GM19043 (cell line): ENCODE measurements at regions not wholly inside any gene's neighbourhood (a gene's known extent, or its start where the extent isn't known, plus 50 kb on each side); places are given as distances from the start of the nearest gene placed in this dataset.
"Not testable (repeated sequence)": the region's sequence is repeated elsewhere in the genome, so short reads cannot be mapped to it uniquely, and the experiment has no call there.

Source experiments
- ATAC-seq: cut with Tn5 transposase; IDR thresholded peaks from one replicate; pipeline ENCODE4 v1.9.1; 2021; ENCODE audit warnings: low read depth; ENCODE audit not compliant: unreplicated experiment

DNA sequence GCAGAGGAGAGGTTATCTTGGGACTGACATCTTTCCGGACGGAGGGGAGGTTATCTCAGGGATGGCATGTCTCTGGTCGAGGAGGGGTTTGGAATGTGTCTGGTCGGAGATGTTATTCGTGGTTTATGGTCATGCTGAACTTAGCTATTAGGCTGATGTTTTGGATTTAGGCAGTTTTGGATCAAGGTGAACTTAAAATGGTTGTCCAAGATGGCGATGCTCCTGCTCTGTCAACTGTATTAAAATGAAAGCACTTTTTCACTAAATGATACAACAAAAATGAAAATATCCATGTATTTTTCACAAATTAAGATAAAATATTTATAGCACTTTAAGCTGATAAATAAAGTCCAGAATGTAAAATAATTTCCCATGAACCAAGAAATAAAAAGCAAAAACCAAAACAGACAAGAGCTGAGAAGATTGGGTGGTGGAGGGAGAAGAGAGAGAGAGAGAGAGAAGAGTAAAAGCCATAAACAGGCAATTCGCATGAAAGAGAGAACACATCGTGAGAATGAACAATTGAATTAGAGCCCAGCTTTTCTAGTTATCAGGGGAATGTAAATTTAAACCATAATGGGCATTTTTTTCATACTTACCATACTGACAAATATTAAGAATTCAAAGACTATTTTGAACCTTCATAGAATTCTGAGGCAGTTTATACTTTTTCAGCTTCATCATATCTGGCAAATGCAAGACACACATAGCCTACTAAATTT, 2236.0 kb upstream of the AGA start:
- no peak for ATAC-seq

DNA sequence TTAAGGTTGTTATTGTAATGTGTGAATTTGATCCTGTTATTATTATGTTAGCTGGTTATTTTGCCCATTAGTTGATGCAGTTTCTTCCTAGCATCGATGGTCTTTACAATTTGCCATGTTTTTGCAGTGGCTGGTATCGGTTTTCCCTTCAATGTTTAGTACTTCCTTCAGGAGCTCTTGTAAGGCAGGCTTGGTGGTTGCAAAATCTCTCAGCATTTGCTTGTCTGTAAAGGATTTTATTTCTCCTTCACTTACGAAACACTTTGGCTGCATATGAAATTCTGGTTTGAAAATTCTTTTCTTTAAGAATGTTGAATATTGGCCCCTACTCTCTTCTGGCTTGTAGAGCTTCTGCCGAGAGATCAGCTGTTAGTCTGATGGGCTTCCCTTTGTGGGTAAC, 2241.4 kb upstream of the AGA start:
- not testable (repeated sequence) for ATAC-seq

DNA sequence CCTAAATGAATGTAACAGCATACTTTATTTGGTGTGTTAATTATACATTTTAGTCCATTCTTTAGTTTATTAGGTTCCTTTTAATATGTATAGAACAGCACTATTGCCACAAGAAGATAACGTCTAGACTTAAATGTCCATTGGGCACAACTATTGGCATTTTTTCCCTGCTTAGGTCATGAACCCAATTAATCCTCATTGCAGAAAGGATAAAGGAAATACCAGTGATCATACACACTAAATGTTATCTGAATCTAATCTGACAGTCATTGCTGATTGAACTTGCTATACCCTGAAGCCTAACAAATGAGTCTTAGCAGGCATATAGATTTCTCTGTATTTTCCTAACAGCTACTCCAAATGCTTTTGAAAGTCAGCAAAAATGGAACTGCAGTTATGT, 2250.0 kb upstream of the AGA start:
- no peak for ATAC-seq

DNA sequence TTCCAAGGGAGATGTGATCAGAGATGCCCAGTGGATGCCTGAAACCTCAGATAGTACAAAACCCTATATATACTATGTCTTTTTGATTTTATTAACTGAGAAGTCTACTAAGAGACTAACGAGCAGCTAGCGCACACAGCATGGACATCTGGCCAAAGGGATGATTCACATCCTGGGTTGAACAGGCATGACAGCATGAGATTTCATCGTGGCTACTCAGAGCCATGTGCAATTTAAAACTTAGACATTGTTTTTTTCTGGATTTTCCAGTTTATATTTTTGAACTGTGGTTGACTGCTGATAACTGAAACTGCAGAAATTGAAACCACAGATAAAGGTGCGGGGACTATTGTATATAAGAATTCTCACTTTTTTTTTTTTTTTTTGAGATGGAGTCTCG, 2252.9 kb upstream of the AGA start:
- ATAC-seq = no peak

DNA sequence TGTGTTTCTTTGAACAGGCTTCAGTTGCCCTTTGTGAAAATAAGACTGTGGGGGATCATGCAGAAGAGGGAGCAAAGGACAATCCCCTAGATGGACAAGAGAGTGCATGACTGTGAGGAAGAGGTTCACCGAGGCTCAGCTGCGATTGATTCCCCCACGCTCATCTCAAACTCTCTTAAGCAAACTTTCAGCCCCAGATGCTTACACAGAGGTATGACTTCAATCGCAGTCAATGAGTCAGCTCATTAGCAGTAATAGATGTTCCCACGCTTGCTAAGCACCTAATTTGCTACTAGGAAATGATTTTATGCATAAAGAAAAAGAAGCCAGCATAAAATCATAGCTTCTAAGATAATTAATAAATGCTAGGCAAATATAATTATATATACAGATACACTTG, 2256.1 kb upstream of the AGA start:
- no peak for ATAC-seq

DNA sequence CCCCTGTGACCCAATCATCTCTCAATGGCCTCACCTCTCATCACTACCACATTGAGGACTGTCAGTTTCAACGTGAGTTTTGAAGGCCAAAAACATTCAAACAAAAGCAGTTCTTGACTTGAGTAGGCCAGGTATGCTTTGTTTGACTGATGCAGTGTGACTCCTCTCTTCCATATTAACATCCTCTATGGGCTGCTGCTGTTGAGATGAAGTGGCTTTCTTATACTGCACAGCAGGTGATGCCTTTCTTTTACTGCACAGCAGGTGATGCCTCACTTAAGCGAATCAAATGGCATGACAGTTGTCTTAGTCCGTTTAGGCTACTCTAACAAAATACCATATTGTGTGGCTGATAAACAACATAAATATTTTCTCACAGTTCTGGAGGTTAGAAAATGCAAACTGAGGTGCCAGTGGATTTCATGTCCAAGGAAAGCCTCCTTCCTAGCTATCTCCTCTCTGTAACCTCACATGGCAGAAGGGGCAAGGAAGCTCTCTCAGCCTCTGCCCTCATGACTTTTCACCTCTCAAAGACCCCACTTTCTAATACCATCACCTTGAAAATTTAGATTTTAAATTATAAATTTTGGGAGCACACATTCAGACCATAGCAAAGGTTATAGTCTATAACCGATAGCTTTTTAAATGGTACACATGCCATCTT, 2267.9 kb upstream of the AGA start:
- ATAC-seq = no peak

DNA sequence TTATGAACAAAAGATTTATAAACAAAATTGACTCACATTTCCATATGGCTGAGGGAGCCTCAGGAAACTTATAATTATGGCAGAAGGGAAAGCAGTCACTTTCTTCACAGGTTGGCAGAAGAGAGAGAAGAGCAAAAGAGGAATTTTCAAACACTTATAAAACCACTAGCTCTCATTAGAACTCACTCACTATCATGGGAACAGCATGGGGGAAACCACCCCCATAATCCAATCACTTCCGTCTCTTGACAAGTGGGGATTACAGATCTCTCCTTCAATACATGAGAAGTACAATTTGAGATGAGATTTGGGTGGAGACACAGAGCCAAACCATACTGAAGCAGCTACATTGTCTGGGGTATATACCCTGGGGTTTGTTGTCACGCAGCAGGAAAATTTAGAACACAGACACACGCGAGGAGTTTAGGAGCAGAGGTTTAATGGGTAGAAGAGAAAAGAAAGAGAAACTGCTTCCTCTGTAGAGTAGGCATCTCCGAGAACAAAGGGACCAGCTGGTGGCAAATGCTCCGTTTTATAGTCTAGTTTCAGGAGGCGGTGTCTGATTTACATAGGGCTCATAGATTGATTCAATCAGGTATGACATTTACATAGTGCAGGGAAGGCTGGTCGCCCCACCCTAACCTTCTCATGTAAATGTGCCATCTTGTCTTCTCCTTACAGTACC, 2277.7 kb upstream of the AGA start:
- no peak for ATAC-seq

DNA sequence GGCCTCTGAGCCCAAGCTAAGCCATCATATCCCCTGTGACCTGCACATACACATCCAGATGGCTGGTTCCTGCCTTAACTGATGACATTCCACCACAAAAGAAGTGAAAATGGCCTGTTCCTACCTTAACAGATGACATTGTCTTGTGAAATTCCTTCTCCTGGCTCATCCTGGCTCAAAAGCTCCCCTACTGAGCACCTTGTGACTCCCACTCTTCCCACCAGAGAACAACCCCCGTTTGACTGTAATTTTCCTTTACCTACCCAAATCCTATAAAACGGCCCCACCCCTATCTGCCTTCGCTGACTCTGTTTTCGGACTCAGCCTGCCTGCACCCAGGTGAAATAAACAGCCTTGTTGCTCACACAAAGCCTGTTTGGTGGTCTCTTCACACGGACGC, 2284.3 kb upstream of the AGA start:
- ATAC-seq = not testable (repeated sequence)

DNA sequence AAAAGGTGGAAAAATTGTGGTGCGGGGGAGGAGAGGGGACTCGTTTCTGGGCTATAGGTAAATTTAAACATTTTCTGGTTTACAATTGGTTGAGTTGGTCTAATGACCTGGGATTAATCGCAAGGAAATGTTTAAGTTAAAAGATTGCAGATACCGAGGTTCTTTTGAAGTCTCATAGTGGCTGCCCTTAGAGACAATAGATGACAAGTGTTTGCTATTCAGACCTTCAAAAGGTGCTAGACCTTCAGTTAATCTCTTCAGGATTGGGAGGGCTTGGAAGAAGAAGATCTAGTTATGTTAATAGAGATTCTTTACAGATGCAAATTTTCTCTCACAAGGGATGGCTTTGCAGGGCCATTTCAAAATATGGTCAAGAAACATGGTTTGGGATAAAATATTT, 2286.1 kb upstream of the AGA start:
- no peak for ATAC-seq

DNA sequence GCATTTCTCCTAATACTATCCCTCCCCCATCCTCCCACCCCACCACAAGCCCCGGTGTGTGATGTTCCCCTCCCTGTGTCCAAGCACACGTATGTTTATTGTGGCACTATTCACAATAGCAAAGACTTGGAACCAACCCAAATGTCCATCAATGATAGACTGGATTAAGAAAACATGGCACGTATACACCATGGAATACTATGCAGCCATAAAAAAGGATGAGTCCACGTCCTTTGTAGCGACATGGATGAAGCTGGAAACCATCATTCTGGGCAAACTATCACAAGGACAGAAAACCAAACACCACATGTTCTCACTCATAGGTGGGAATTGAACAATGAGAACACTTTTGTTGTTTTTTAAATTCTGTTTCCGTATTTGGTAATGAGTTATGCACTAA, 2294.6 kb upstream of the AGA start:
- not testable (repeated sequence) for ATAC-seq

DNA sequence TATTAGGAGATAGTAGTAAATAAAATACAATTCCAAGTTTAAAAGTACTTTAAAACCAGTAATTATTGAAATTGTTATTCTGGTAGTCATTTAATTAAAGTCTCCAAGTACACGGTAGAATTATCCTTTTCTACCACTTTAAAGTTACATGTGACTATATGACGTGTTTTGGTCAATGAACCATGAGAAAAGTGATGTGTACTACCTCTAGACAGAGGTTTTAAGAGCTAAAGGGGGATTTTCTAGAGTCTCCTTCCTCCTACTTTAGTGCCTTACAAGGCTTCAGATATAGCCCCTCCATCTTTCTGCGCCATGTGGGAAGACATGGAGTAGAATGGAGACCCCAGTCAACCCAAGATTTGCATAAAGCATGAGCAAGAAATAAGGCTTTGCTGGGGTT, 2296.6 kb upstream of the AGA start:
- ATAC-seq = no peak

DNA sequence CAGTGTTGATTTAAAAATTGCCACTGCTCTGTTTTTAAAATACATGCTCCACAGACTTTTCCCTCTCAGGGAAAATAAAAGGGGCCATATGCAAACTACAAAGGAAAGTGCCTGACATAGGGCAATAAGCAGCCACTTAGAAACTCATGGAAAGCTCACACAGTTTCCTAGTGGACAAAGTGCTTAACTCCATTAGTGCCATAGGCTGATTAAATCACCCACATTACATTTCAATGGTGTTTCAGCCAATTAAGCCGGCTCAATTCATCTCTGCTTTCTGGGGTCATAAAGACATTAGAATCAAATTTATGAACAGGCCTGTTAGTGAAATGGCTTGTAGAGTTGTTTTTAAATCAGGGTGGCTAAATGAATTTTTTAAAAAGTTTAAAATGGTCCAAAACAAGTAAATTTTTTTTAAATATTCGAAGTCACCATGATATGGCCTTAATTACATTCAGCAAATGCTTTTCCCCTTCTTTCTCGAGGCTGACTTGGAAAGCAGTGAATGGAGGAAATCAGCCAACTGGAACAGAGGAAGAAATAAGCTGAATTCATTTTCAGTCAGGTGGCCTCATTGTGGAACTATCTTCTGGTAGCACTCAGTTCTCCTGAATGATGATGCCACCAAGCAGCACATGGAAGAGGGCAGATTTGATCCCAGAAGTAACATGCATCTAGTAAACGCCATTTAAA, 2305.1 kb upstream of the AGA start:
- no peak for ATAC-seq

DNA sequence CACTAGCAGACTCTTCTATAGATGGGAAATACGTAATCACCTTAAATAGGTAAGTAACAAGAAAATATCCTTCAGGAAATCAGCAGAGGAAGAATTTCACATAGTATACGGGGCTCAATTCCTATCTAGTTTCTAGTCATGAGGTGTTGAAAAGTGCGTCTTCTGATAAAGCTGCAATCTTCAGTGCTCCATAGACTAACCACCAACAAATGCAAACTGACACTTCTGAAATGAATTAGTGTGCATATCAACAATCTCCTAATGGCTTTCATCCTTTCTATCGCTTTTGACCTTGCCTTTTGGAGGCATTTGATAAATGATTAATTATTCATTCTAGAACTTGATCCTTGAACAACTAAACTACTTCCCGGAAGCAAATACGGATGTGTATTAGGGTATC, 2306.6 kb upstream of the AGA start:
- no peak for ATAC-seq

DNA sequence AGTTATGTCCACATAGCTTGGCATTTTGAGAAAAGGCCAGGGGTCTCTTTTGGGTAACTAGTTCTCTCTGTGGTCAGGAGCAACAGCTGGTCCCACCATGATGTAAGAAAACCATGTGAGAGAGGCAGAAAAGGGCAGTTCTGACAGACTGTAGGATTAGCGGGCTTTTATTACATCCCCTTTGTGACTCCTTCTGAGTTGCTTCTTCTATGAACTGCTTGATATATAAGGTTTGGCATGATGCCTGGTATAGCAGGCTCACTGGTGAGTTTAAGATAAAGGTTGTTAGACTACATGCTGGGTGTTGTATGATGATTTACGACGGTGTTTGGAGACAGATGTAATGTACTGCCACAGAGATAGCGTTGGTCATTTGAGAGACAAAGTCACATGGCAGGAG, 2308.1 kb upstream of the AGA start:
- ATAC-seq = no peak

DNA sequence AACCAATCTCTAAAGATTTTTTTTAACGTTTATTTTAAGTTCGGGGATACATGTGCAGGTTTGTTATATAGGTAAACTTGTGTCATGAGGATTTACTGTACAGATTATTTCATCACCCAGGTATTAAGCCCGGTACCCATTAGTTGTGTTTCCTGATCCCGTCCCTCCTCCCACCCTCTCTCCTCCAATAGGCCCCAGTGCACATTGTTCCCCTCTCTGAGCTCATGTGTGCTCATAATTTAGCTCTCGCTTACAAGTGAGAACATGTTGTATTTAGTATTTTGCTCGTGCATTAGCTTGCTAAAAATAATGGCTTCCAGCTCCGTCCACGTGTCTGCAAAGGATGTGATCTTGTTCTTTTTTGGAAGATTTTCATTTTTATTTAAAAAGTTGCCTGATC, 2309.4 kb upstream of the AGA start:
- no peak for ATAC-seq

DNA sequence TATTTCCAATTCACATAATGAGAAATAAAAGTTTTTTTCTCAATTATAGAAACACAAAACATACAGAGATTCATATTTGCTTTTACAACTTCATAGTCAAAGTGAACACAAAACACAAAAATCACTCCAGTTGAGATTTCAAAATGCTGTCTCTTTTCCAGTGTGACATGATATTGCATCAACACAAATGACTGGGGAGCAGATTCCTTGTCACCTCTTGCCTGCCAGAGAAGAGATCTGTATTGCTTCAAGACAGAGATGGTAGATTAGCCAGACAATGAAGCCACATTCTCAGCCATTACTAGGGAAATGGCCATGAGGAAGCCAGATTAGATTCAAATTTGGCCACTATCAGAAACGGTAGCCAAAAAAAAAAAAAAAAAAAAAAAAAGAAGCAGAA, 2313.1 kb upstream of the AGA start:
- no peak for ATAC-seq

DNA sequence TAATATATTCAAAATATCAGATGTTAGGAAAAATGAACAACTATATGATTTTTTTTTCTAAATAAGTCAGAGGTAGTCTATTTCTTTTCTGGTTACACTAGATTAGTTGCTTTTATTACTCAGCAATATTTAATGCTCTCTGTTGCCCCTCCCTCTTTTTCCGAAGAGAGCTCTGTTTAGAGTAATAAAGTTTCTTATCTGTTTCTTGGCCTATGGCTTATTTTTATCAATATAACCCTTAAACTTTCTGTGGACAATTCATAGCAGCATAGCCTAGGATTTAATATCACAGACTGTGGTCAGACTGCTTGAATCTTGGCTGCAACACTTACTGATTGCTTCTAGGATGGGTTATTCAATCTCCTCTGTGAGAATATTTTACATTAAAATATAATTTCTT, 2315.4 kb upstream of the AGA start:
- no peak for ATAC-seq

DNA sequence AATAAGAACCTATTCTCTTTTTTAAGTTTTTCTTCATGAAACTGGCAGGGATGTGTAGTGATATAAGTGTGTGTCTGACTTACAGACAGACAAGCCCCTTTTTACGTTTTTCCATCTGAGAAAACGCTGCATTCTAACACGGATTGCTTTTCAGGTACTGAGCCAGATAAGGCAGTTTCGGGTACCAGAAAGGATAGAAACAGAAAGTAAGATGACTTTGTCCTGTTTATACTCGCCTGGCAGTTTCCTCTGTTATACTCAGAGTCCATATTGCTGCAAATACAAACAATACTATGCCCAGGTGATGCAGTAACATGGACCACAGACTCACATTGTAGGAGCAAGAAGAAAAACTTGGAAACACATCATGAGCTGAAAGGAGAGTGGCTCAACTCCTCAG, 2320.6 kb upstream of the AGA start:
- ATAC-seq = no peak

DNA sequence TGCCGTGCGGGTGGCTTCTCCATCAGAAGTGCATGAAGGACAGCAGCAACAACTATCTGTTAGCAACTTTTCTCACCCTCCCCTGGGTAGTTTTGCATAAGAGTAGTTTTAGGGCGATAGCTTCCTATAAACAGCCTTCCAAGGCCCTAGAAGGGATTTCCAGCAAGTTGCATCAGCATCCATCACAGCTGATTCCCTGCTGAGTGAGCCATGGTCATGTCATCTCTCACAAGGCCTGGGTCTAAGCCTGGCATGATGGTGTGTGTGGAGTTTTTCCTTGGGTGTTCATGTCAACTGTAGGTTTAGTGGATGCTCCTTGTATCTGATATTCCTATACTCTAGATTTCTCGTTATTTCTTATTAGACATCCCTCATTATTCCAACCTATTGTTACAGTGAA, 2324.7 kb upstream of the AGA start:
- ATAC-seq = no peak

DNA sequence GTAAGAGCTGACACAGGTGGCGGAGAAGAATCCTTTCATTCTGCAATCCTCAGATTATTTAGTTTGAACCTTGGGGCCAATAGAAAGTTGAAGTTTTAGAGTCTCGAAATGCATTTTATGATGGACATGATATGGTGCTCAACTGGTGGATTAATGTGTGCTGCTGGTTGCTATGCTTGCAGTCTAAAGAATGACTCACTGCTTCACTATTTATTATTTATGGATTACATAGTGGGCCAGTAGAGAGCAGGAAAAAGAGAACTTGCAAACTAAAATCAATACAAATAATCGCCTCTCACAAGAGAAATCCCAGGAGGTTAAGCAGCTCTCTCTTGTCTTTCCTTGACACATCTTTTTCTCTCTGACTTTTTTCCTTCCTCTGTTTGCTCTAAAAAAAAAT, 2326.8 kb upstream of the AGA start:
- ATAC-seq = no peak

DNA sequence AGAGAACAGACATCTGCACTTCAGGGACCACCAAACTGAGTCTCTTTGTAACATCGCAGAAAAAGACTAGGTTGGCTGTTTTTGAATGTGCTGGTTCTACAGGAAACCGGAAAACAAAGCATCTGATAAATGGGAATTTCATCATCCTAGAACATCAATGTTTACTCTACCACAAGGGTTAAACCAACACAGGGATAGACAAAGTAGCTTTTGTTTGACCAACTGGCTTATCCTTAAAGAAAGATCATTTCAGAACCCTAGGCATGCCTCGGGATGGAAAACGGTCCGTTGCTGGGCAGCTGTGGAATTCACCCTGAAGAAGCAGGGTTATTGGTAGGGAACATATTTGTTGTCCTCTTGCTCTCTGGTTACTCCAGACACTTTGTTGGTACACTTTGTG, 2355.5 kb upstream of the AGA start:
- no peak for ATAC-seq
